Natural killer cell treated with Interleukin-12 subunit alpha and Interleukin-12 subunit beta and Interleukin-15 and Interleukin-18, amount 100 ng/mL, for 72 hours (primary cell): ENCODE measurements at regions not wholly inside any gene's neighbourhood (a gene's known extent, or its start where the extent isn't known, plus 50 kb on each side); places are given as distances from the start of the nearest gene placed in this dataset.

Experiments used
- ATAC-seq, 2 donors: fragments of 150-1000 bp; cut with Tn5 transposase in 1 of 2; sonication (Bioruptor Pico), chemical (Tn5 transposase) in 1 of 2; 2 replicates each; pipeline ENCODE4 v1.10.0; 2021
- DNase-seq: peaks from one replicate; pipeline ENCODE4 v3.0.0; 2022; ENCODE audit warnings: low spot score
- H3K27ac Mint-ChIP-seq, 2 donors: 1 replicate in 1 of 2; 2 replicates in 1 of 2; pipeline ENCODE4 v1.8.0; 2022; ENCODE audit warnings: mixed read lengths in 2 of 2, mild to moderate bottlenecking in 1 of 2, moderate library complexity in 1 of 2
- H3K27me3 Mint-ChIP-seq, 2 donors: 1 replicate in 1 of 2; 2 replicates in 1 of 2; pipeline ENCODE4 v1.8.0; 2022; ENCODE audit warnings: mixed read lengths in 2 of 2
- H3K36me3 Mint-ChIP-seq: one replicate; pipeline ENCODE4 v1.8.0; 2022; ENCODE audit warnings: mixed read lengths
- H3K4me1 Mint-ChIP-seq, 2 donors: 1 replicate in 1 of 2; 2 replicates in 1 of 2; pipeline ENCODE4 v1.8.0; 2022; ENCODE audit warnings: low read depth in 2 of 2, mixed read lengths in 2 of 2, mild to moderate bottlenecking in 1 of 2
- H3K4me3 Mint-ChIP-seq: one replicate; pipeline ENCODE4 v1.8.0; 2022; ENCODE audit warnings: mixed read lengths
- H3K9me3 Mint-ChIP-seq: 2 replicates; pipeline ENCODE4 v1.8.0; 2022; ENCODE audit warnings: mixed read lengths

DNA sequence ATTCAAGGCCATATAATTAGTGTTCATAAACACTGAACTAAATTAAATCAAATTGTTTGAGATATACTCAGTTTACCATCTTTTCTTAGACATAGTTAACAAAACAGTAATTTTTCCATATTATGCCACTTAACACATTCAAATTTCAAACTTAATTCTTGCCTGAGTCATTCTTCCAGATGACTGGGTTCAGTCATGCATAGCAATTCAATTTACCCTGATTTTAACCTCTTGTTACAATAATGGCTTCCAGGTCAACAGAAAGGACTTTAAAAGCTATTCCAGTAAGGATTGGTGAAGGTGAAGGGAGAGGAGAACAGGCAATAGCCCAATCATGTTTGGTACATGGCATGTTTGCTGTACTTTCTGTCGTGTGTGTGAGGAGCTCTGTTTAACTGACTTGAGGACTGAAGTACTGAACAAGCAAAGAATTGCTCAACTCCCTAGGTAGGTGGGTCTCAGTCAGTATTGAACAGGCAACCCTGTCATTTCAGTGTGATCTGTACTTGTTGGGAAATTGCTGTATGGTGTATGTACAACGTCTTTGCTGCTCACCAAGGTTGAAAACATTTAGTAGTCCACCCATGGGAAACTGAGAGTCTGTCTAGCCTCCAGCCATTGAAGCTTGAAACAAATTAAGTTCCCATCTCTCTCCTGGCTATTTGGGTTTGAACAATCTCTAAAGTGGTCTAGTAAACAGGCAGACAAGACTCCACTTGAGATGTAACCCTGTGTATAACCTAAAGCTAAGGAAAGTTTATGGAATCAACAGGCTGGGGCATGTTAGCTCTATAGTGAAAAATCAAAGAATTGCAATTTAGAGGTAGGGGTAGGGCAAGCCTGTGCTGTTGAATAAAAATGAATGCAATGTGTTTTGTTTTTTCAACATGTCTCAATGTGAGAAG, 327.2 kb downstream of the BTG1 start:
- ATAC-seq (no peak), DNase-seq (no peak)
- Mint-ChIP-seq H3K27ac (no peak overlapping the region), H3K4me1 (peaks cover 0 to 3% of the 10 kb centered on the region in 2 donors), H3K9me3 (peaks cover 2% of the 10 kb centered on the region), H3K36me3 (no peaks in the 10 kb centered on the region), H3K4me3 (no peak overlapping the region), H3K27me3 (no peaks in the 10 kb centered on the region)

GRCh38 chr12:91817517-91817916, 328.1 kb downstream of the BTG1 start:
- H3K9me3 Mint-ChIP-seq: peaks cover 3% of the 10 kb centered on the region
- no peak for DNase-seq
- no peaks in the 10 kb centered on the region for H3K27me3 Mint-ChIP-seq
- H3K36me3 Mint-ChIP-seq: no peaks in the 10 kb centered on the region
- peaks cover 0 to 3% of the 10 kb centered on the region in 2 donors for H3K4me1 Mint-ChIP-seq
- H3K27ac Mint-ChIP-seq: no peak overlapping the region
- no peak for ATAC-seq
- H3K4me3 Mint-ChIP-seq: no peak overlapping the region

DNA sequence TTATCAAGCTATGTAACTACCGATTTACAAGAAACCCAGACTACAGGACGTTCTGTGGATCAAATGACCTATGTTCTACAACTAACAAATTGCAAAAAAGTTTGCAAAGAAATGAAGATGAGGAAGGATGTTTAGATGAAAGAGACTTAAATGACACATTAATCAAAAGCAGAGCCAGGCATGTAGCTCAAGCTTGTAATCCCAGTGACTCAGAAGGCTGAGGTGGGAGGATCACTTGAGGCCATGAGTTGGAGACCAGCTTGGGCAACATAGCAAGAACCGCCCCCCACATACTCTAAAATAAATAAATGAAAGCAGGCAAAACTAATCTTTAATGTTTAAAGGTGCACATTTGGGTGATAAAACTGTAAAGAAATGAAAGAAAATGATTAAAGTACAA, 331.9 kb downstream of the BTG1 start:
- peaks cover 3% of the 10 kb centered on the region for H3K9me3 Mint-ChIP-seq

DNA sequence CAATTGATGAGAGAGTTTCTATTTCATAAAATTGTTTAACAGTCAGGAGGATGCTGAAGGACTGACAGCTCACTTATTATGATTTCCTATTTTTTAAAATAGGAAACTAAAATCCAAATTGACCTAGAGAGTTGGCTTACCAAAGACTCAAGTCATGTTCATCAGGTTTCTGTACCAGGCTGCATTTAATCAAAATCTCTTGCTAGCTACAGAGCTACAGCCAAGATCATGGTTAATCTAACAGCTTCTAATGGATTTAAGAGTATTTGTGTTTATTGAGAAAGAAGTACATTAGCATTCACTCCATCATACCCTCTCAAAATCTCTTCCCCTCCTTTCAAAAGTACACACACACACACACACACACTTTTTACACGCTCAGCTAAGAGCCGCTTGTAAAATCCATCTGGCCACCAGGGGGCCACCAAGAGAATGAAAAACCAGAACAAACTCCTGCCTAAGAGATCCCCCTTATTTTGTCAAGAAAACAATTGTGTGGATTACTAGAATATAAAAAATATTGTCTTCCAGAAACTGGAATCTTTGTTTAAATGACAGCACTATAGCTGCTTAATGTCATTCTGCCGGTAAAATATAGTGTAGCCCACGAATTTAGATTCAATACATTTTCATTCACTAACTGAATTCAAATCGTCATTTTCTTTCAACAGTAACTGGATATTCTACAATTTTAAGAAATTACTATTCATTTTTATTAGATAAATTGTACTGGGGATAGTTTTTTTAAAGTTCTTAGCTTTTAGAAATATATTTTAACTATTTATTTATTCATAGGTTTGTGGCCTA, 334.0 kb downstream of the BTG1 start:
- Mint-ChIP-seq H3K27me3 (no peaks in the 10 kb centered on the region), H3K9me3 (peaks cover 7% of the 10 kb centered on the region), H3K4me1 (peaks cover 5 to 10% of the 10 kb centered on the region in 2 donors), H3K27ac (peak overlapping the region in 1 of 2 donors; percentile 45), H3K36me3 (peaks cover 12% of the 10 kb centered on the region), H3K4me3 (no peak overlapping the region)
- ATAC-seq (peak; percentile 54 to 61), DNase-seq (peak; percentile 67)

More for the DNA sequence above, 331.9 kb downstream of the BTG1 start:
- no peak overlapping the region for H3K4me3 Mint-ChIP-seq
- DNase-seq: no peak
- H3K27ac Mint-ChIP-seq: peak overlapping the region in 1 of 2 donors; percentile 5
- H3K27me3 Mint-ChIP-seq: no peaks in the 10 kb centered on the region
- ATAC-seq: no peak
- peaks cover 5 to 10% of the 10 kb centered on the region in 2 donors for H3K4me1 Mint-ChIP-seq
- H3K36me3 Mint-ChIP-seq: no peaks in the 10 kb centered on the region

GRCh38 chr12:91810531-91811451, 334.9 kb downstream of the BTG1 start:
- Mint-ChIP-seq H3K9me3 (peaks cover 12% of the 10 kb centered on the region), H3K36me3 (peaks cover 20% of the 10 kb centered on the region), H3K27ac (no peak overlapping the region), H3K4me1 (peaks cover 5 to 10% of the 10 kb centered on the region in 2 donors), H3K27me3 (no peaks in the 10 kb centered on the region), H3K4me3 (no peak overlapping the region)
- no peak for DNase-seq
- ATAC-seq: no peak

DNA sequence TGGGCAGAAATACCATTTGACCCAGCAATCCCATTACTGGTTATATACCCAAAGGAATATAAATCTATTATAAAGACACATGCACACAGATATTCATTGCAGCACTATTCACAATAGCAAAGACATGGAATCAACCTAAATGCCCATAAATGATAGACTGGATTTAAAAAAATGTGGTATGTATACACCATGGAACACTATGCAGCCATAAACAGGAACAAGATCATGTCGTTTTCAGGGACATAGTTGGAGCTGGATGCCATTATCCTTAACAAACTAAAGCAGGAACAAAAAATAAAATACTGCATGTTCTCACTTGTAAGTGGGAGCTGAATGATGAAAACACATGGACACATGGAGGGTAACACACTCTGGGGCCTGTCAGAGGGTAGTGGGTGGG, 335.6 kb downstream of the BTG1 start:
- H3K4me3 Mint-ChIP-seq: no peak overlapping the region
- ATAC-seq: no peak
- H3K36me3 Mint-ChIP-seq: peaks cover 27% of the 10 kb centered on the region

DNA sequence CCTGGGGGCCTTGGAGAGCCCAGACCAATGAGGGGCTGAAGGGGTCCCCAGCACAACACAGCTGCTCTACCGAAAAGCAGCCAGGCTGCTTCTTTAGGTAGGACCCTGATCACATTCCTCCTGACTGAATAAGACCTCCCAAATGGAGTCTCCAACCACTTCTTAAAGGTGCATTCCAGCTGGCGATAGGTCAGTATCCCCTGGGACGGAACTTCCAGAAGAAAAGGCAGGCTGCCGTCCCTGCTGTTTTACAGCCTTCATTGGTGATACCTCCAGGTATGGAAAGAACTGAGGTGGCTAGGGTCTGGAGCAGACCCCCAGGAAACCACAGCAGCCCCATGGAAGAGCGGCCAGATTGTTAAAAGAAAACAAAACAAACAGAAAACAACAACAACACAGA, 340.6 kb downstream of the BTG1 start:
- no peaks in the 10 kb centered on the region for H3K27me3 Mint-ChIP-seq
- H3K36me3 Mint-ChIP-seq: peaks cover 27% of the 10 kb centered on the region
- ATAC-seq (no peak), DNase-seq (no peak)
- no peak overlapping the region for H3K4me3 Mint-ChIP-seq
- H3K9me3 Mint-ChIP-seq: peaks cover 13% of the 10 kb centered on the region
- H3K4me1 Mint-ChIP-seq: peaks cover 0 to 2% of the 10 kb centered on the region in 2 donors
- H3K27ac Mint-ChIP-seq: no peak overlapping the region

More for the DNA sequence above, 335.6 kb downstream of the BTG1 start:
- DNase-seq: no peak
- H3K4me1 Mint-ChIP-seq: peaks cover 5 to 10% of the 10 kb centered on the region in 2 donors
- H3K27me3 Mint-ChIP-seq: no peaks in the 10 kb centered on the region
- peaks cover 16% of the 10 kb centered on the region for H3K9me3 Mint-ChIP-seq
- H3K27ac Mint-ChIP-seq: no peak overlapping the region

DNA sequence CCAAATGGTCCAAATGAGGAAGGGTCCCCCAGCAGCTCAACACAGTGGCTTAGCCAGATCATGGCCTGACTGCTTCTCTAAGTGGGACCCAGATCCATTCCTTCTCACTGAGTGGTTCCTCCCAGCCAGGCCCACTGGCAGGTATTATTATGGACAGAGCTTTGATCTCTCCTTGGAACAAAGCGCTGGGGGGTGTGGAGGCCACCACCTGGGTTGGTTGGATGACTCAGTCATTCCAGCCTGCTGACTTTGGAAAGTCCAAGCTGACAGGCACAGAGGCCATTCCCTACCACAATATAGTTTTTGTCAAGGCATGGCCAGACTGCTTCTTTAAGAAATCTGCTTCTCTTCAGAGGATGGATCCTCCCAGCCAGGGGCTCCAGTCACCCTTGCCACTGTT, 341.1 kb downstream of the BTG1 start:
- H3K36me3 Mint-ChIP-seq: peaks cover 27% of the 10 kb centered on the region
- H3K4me3 Mint-ChIP-seq: no peak overlapping the region
- peaks cover 13% of the 10 kb centered on the region for H3K9me3 Mint-ChIP-seq
- H3K27ac Mint-ChIP-seq: no peak overlapping the region
- peaks cover 0 to 2% of the 10 kb centered on the region in 2 donors for H3K4me1 Mint-ChIP-seq
- ATAC-seq (no peak), DNase-seq (no peak)
- no peaks in the 10 kb centered on the region for H3K27me3 Mint-ChIP-seq

- H3K9me3 Mint-ChIP-seq: peaks cover 5% of the 10 kb centered on the region
- H3K4me3 Mint-ChIP-seq: no peak overlapping the region
- ATAC-seq (no peak), DNase-seq (no peak)
- H3K27me3 Mint-ChIP-seq: peaks cover 2 to 5% of the 10 kb centered on the region in 2 donors
- H3K36me3 Mint-ChIP-seq: peaks cover 10% of the 10 kb centered on the region
- no peak overlapping the region for H3K27ac Mint-ChIP-seq
- no peaks in the 10 kb centered on the region for H3K4me1 Mint-ChIP-seq
Measured at GRCh38 chr12:91801048-91801447, 344.6 kb downstream of the BTG1 start.

DNA sequence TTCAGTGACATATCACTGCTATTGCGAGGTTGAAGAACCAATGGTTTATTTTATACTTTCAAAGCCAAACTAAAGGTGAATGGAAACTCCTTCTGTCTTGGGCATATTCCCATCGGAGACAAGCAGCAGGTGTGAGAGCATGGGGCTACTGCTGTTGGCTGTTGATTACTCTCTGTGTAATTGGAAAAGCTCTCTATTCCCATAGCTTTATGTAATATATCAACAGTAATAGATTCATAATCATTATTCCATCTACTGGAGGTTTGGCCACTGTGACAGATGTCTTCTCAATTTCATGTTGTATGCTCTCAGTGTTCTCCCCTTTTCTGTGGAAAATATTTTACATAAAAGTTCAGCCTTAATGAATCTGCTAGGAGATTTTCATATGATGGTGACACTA, 352.0 kb downstream of the BTG1 start:
- no peak for ATAC-seq
- H3K27ac Mint-ChIP-seq: no peak overlapping the region
- no peak for DNase-seq
- H3K4me1 Mint-ChIP-seq: no peaks in the 10 kb centered on the region
- H3K36me3 Mint-ChIP-seq: peaks cover 5% of the 10 kb centered on the region
- H3K9me3 Mint-ChIP-seq: no peaks in the 10 kb centered on the region
- H3K27me3 Mint-ChIP-seq: peaks cover 14 to 19% of the 10 kb centered on the region in 2 donors
- H3K4me3 Mint-ChIP-seq: no peak overlapping the region

GRCh38 chr12:91792597-91792996, 353.0 kb downstream of the BTG1 start:
- Mint-ChIP-seq H3K27me3 (peaks cover 14 to 19% of the 10 kb centered on the region in 2 donors), H3K4me1 (no peaks in the 10 kb centered on the region), H3K27ac (no peak overlapping the region), H3K36me3 (peaks cover 5% of the 10 kb centered on the region), H3K4me3 (no peak overlapping the region), H3K9me3 (no peaks in the 10 kb centered on the region)
- DNase-seq (no peak), ATAC-seq (no peak)

- H3K36me3 Mint-ChIP-seq: peaks cover 10% of the 10 kb centered on the region
- peaks cover 3% of the 10 kb centered on the region for H3K9me3 Mint-ChIP-seq
- peaks cover 12 to 13% of the 10 kb centered on the region in 2 donors for H3K27me3 Mint-ChIP-seq
- DNase-seq: no peak
- H3K27ac Mint-ChIP-seq: no peak overlapping the region
- no peak for ATAC-seq
- no peak overlapping the region for H3K4me3 Mint-ChIP-seq
- peaks cover 0 to 11% of the 10 kb centered on the region in 2 donors for H3K4me1 Mint-ChIP-seq
Measured at GRCh38 chr12:91786499-91787272, 359.0 kb downstream of the BTG1 start.
